ENCODE measurements at regions not wholly inside any gene's neighbourhood (a gene's known extent, or its start where the extent isn't known, plus 50 kb on each side); places are given as distances from the start of the nearest gene placed in this dataset.

DNA sequence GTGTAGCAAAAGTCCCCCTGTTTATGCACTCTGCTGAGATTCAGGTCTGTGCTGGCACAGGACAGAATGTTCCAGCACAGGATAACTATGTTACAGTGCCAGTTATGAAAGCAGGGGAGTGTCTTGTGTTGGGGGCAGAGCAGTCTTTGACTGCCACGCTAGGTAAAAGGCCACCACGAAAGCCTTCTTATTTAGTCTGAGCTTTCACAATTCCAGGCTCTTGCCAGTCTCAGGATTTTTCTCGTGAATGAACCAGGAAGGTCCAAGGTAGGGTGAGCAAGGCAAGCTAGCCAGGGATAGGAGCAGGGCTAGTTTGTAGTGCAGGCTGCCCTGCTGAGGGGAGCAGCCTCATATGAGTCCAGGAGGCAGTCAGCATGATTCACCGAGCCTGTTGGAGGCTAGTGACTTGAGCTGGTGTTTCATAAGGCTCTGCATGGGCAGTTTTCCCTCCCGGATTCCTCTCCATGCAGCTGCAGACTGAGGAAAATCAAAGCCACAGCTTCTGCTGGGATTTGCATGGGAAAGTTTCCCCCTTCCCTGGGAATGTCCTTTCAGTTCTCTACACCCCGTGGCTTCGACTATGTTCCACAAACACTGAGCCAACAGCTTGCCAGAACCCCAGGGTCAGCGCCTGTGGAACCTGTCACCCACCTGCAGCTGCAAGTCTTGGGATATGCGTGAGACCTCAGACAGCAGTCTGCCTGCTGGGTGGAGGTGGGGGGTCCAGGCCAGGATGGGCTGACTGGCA, 112.3 kb downstream of the JCAD start:
- Histone ChIP-seq H3K36me3 (ENCODE audit: low read depth, missing control alignments) (no peaks in the 10 kb centered on the region), H3K4me3 (no peak overlapping the region), H3K27ac (peak overlapping the region; percentile 87 to 89), H3K9me3 (no peaks in the 10 kb centered on the region), H3K27me3 (no peaks in the 10 kb centered on the region), H3K4me1 (peaks cover 17% of the 10 kb centered on the region)
- peak; percentile 85 for DNase-seq
- 37 to 57% methylated on average over 9 of the region's 9 CpGs for WGBS, 2 donors
- TF ChIP-seq POLR2A (IDR thresholded peaks at IDR 0.05) = peak; percentile 3
- TF ChIP-seq, protein P1, sequence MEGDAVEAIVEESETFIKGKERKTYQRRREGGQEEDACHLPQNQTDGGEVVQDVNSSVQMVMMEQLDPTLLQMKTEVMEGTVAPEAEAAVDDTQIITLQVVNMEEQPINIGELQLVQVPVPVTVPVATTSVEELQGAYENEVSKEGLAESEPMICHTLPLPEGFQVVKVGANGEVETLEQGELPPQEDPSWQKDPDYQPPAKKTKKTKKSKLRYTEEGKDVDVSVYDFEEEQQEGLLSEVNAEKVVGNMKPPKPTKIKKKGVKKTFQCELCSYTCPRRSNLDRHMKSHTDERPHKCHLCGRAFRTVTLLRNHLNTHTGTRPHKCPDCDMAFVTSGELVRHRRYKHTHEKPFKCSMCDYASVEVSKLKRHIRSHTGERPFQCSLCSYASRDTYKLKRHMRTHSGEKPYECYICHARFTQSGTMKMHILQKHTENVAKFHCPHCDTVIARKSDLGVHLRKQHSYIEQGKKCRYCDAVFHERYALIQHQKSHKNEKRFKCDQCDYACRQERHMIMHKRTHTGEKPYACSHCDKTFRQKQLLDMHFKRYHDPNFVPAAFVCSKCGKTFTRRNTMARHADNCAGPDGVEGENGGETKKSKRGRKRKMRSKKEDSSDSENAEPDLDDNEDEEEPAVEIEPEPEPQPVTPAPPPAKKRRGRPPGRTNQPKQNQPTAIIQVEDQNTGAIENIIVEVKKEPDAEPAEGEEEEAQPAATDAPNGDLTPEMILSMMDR (IDR thresholded peaks at IDR 0.05) = no peak
- intact Hi-C loops (cut with DNase I; ENCODE audit: low total_unique reads) = no loop called here

DNA sequence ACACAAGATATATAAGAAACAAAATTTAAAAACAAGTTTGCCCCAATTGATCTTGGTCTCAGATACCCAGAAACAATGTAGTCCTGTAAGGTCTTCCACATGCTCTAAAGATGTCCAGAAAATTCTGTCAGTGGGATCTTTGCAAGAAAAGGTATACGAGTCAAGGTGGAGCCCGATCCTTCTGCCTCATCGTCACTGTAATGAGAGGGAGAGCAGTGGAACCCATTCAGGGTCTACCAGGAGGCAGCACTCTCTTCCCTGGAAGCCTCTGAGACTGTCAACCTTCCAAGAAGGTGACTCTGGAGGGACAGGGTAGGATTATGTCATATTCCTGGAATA, 112.8 kb downstream of the JCAD start:
- Histone ChIP-seq H3K27ac (peak overlapping the region; percentile 87 to 89), H3K9me3 (no peaks in the 10 kb centered on the region), H3K4me1 (peaks cover 17% of the 10 kb centered on the region), H3K4me3 (no peak overlapping the region), H3K36me3 (ENCODE audit: low read depth, missing control alignments) (no peaks in the 10 kb centered on the region), H3K27me3 (no peaks in the 10 kb centered on the region)
- no peak for DNase-seq
- no peak for TF ChIP-seq POLR2A (IDR thresholded peaks at IDR 0.05)
- TF ChIP-seq, protein P1 (IDR thresholded peaks at IDR 0.05) = no peak
- 58 to 91% methylated on average over 3 of the region's 3 CpGs for WGBS, 2 donors
- intact Hi-C loops (cut with DNase I; ENCODE audit: low total_unique reads) = no loop called here

DNA sequence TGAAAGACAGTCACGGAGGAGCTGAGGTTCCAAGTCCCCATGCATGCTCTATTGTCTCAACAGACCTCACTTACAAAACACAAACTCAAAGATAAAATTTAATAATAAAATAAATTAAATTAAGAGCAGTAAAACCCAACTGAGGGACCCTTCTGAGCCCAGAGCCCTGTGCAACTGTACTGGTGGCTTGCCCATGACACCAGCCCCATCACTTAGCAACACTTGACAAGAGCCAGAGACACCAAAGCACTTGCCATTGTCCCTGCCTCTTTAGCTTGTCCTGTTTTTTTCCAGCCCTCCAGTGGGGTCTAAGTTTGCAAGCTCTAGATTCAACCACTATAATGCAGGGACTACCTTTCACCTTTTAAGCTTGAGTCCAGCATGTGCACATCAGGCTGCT, 117.9 kb downstream of the JCAD start:
- H3K4me1 ChIP-seq = peaks cover under 1% of the 10 kb centered on the region
- no peaks in the 10 kb centered on the region for H3K36me3 ChIP-seq (ENCODE audit: low read depth, missing control alignments)
- 86 to 88% methylated on average over 1 of the region's 1 CpG for WGBS, 2 donors
- H3K9me3 ChIP-seq = no peaks in the 10 kb centered on the region
- intact Hi-C loops (cut with DNase I; ENCODE audit: low total_unique reads) = no loop called here
- H3K27me3 ChIP-seq = no peaks in the 10 kb centered on the region
- no peak overlapping the region for H3K4me3 ChIP-seq
- TF ChIP-seq, protein P1 (IDR thresholded peaks at IDR 0.05) = no peak
- TF ChIP-seq POLR2A (IDR thresholded peaks at IDR 0.05) = no peak
- no peak overlapping the region for H3K27ac ChIP-seq
- no peak for DNase-seq

DNA sequence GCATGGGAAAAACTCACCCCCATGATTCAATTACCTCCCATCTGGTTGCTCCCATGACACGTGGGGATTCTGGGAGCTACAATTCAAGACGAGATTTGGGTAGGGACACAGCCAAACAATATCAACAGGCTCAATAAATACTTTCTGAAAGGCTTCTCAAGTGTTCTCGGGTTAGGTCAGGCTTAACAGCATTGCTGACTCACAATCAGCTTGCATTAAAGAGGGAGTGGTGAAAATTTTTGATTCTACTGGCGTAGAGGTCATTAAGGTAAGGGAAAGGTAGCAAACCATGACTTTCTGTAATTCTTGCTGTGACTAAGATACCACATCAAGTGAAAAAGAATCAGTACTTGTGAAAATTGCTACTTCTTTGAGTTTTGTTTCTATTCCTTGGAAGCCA, 126.4 kb downstream of the JCAD start:
- Histone ChIP-seq H3K4me3 (no peak overlapping the region), H3K27ac (peak overlapping the region in 1 of 2 donors; percentile 53), H3K9me3 (no peaks in the 10 kb centered on the region), H3K27me3 (no peaks in the 10 kb centered on the region), H3K36me3 (ENCODE audit: low read depth, missing control alignments) (no peaks in the 10 kb centered on the region), H3K4me1 (no peaks in the 10 kb centered on the region)
- intact Hi-C loops (cut with DNase I; ENCODE audit: low total_unique reads) = no loop called here
- no peak for DNase-seq
- no peak for TF ChIP-seq POLR2A (IDR thresholded peaks at IDR 0.05)
- TF ChIP-seq, protein P1 (IDR thresholded peaks at IDR 0.05) = no peak
- WGBS, 2 donors = 79% methylated on average over 4 of the region's 4 CpGs

DNA sequence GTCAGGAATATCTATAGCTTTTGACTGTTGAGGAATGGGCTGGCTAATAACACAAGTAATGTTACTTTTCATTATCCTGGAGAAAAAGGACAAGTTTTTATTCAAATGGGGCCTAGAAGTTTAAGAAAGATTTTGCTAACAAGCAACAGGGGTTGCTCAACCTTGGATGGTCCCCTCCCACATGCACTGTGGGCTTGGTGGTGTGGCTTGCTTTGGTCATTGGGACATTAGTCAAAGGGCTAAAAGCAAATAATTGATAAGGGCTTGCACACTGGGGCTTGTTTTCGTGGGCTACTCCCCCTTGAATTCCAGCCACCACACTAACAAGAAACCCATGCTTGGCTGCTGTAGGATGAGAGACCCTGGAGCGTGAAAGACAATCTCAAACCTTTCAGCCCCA, 127.6 kb downstream of the JCAD start:
- no peak for DNase-seq
- Histone ChIP-seq H3K4me3 (no peak overlapping the region), H3K4me1 (no peaks in the 10 kb centered on the region), H3K27ac (no peak overlapping the region), H3K27me3 (no peaks in the 10 kb centered on the region), H3K9me3 (no peaks in the 10 kb centered on the region), H3K36me3 (ENCODE audit: low read depth, missing control alignments) (no peaks in the 10 kb centered on the region)
- 83% methylated on average over 2 of the region's 2 CpGs for WGBS, 2 donors
- intact Hi-C loops (cut with DNase I; ENCODE audit: low total_unique reads) = no loop called here
- TF ChIP-seq, protein P1 (IDR thresholded peaks at IDR 0.05) = no peak
- TF ChIP-seq POLR2A (IDR thresholded peaks at IDR 0.05) = no peak
